ENCODE measurements at regions not wholly inside any gene's neighbourhood (a gene's known extent, or its start where the extent isn't known, plus 50 kb on each side); places are given as distances from the start of the nearest gene placed in this dataset.
"Not testable (repeated sequence)": the region's sequence is repeated elsewhere in the genome, so short reads cannot be mapped to it uniquely, and the experiment has no call there.

- Histone ChIP-seq H3K36me3 (ENCODE audit: insufficient read depth in 1 of 2, low read depth in 1 of 2) (no peaks in the 10 kb centered on the region), H3K4me1 (no peaks in the 10 kb centered on the region), H3K9me3 (no peaks in the 10 kb centered on the region), H3K4me3 (no peak overlapping the region), H3K27me3 (ENCODE audit: insufficient read depth in 3 of 3, low read length in 2 of 3) (peaks cover 0 to 22% (median 8%) of the 10 kb centered on the region in 3 donors), H3K27ac (no peak overlapping the region)
- ATAC-seq (no peak), DNase-seq (no peak)
- TF ChIP-seq, protein P1, sequence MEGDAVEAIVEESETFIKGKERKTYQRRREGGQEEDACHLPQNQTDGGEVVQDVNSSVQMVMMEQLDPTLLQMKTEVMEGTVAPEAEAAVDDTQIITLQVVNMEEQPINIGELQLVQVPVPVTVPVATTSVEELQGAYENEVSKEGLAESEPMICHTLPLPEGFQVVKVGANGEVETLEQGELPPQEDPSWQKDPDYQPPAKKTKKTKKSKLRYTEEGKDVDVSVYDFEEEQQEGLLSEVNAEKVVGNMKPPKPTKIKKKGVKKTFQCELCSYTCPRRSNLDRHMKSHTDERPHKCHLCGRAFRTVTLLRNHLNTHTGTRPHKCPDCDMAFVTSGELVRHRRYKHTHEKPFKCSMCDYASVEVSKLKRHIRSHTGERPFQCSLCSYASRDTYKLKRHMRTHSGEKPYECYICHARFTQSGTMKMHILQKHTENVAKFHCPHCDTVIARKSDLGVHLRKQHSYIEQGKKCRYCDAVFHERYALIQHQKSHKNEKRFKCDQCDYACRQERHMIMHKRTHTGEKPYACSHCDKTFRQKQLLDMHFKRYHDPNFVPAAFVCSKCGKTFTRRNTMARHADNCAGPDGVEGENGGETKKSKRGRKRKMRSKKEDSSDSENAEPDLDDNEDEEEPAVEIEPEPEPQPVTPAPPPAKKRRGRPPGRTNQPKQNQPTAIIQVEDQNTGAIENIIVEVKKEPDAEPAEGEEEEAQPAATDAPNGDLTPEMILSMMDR (IDR thresholded peaks at IDR 0.05) = no peak
- intact Hi-C loops (cut with DNase I) = no loop called here
Observed at GRCh38 chr16:86952769-86953168, 364.4 kb downstream of the C16orf95 start.

- WGBS, 3 donors = 49 to 58% (median 50%) methylated on average over 29 of the region's 29 CpGs
- no peak for ATAC-seq
- Histone ChIP-seq H3K4me3 (no peak overlapping the region), H3K9me3 (no peaks in the 10 kb centered on the region), H3K4me1 (no peaks in the 10 kb centered on the region), H3K27me3 (ENCODE audit: insufficient read depth in 3 of 3, low read length in 2 of 3) (peaks cover 0 to 23% (median 8%) of the 10 kb centered on the region in 3 donors), H3K36me3 (ENCODE audit: insufficient read depth in 1 of 2, low read depth in 1 of 2) (no peaks in the 10 kb centered on the region), H3K27ac (no peak overlapping the region)
- intact Hi-C loops (cut with DNase I) = no loop called here
- peak in 1 of 2 donors; percentile 58 for DNase-seq
- TF ChIP-seq, protein P1 (IDR thresholded peaks at IDR 0.05) = no peak
Observed at GRCh38 chr16:86953631-86954391, 363.4 kb downstream of the C16orf95 start.

- intact Hi-C loops (cut with DNase I) = no loop called here
- WGBS, 3 donors = 56 to 64% (median 61%) methylated on average over 11 to 13 of the region's 13 CpGs
- no peak for ATAC-seq
- Histone ChIP-seq H3K36me3 (ENCODE audit: insufficient read depth in 1 of 2, low read depth in 1 of 2) (no peaks in the 10 kb centered on the region), H3K27ac (no peak overlapping the region), H3K4me3 (no peak overlapping the region), H3K27me3 (ENCODE audit: insufficient read depth in 3 of 3, low read length in 2 of 3) (peaks cover 0 to 34% (median 12%) of the 10 kb centered on the region in 3 donors), H3K4me1 (no peaks in the 10 kb centered on the region), H3K9me3 (no peaks in the 10 kb centered on the region)
- DNase-seq = no peak
- TF ChIP-seq, protein P1 (IDR thresholded peaks at IDR 0.05) = no peak
Observed at GRCh38 chr16:86955136-86955855, 361.9 kb downstream of the C16orf95 start.

GRCh38 chr16:86956437-86956836 is 360.8 kb downstream of the C16orf95 start:
- Histone ChIP-seq H3K4me1 (no peaks in the 10 kb centered on the region), H3K4me3 (no peak overlapping the region), H3K27ac (no peak overlapping the region), H3K27me3 (ENCODE audit: insufficient read depth in 3 of 3, low read length in 2 of 3) (peaks cover 0 to 44% (median 15%) of the 10 kb centered on the region in 3 donors), H3K36me3 (ENCODE audit: insufficient read depth in 1 of 2, low read depth in 1 of 2) (no peaks in the 10 kb centered on the region), H3K9me3 (no peaks in the 10 kb centered on the region)
- TF ChIP-seq, protein P1 (IDR thresholded peaks at IDR 0.05) = no peak
- 54 to 68% (median 65%) methylated on average over 15 of the region's 15 CpGs for WGBS, 3 donors
- DNase-seq (no peak), ATAC-seq (no peak)
- intact Hi-C loops (cut with DNase I) = no loop called here

GRCh38 chr16:86957662-86958198 is 359.5 kb downstream of the C16orf95 start:
- DNase-seq = peak in 1 of 2 donors; percentile 16
- H3K9me3 ChIP-seq; H3K4me3 ChIP-seq; H3K4me1 ChIP-seq; intact Hi-C loops (cut with DNase I); ATAC-seq; H3K27ac ChIP-seq; H3K36me3 ChIP-seq (ENCODE audit: insufficient read depth in 1 of 2, low read depth in 1 of 2): not testable (repeated sequence)
- H3K27me3 ChIP-seq (ENCODE audit: insufficient read depth in 3 of 3, low read length in 2 of 3) = peaks cover 0 to 56% (median 17%) of the 10 kb centered on the region in 3 donors
- 92% methylated on average over 12 of the region's 12 CpGs for WGBS, 3 donors

Measured in psoas muscle (tissue), 7 donors.